GM12864 (cell line): ENCODE measurements at regions not wholly inside any gene's neighbourhood (a gene's known extent, or its start where the extent isn't known, plus 50 kb on each side); places are given as distances from the start of the nearest gene placed in this dataset.
"Not testable (repeated sequence)": the region's sequence is repeated elsewhere in the genome, so short reads cannot be mapped to it uniquely, and the experiment has no call there.

Experiments
- DNase-seq: peaks from one replicate; pipeline ENCODE4 v3.0.0-alpha.2; 2011; ENCODE audit warnings: low read depth
- H3K4me3 ChIP-seq: 2 replicates; pipeline ENCODE4 v1.5.1; 2011; ENCODE audit warnings: mild to moderate bottlenecking, low read depth, low read length, control low read depth
- CTCF ChIP-seq: IDR thresholded peaks from 2 replicates; pipeline ENCODE4 v1.5.1; 2011; ENCODE audit warnings: low read depth, mild to moderate bottlenecking, moderate library complexity, low read length, control low read depth, inconsistent platforms; ENCODE audit errors: missing control alignments

- TF ChIP-seq CTCF: no peak
- no peak overlapping the region for H3K4me3 ChIP-seq
- no peak for DNase-seq
These were observed 122.8 kb upstream of the RMDN2 start for GRCh38 chr2:37802211-37802752.

GRCh38 chr2:37802899-37803379, 122.1 kb upstream of the RMDN2 start:
- DNase-seq: no peak
- TF ChIP-seq CTCF: no peak
- no peak overlapping the region for H3K4me3 ChIP-seq

- DNase-seq, H3K4me3 ChIP-seq: not testable (repeated sequence)
These were observed 119.1 kb upstream of the RMDN2 start for GRCh38 chr2:37806004-37806403.

- DNase-seq: no peak
- peak; percentile 11 for TF ChIP-seq CTCF
- no peak overlapping the region for H3K4me3 ChIP-seq
These were observed 115.6 kb upstream of the RMDN2 start for GRCh38 chr2:37809525-37809924.

GRCh38 chr2:37809931-37810570, 115.0 kb upstream of the RMDN2 start:
- no peak for DNase-seq
- no peak overlapping the region for H3K4me3 ChIP-seq
- no peak for TF ChIP-seq CTCF

GRCh38 chr2:37812414-37812813, 112.7 kb upstream of the RMDN2 start:
- H3K4me3 ChIP-seq: no peak overlapping the region
- no peak for DNase-seq
- peak; percentile 38 for TF ChIP-seq CTCF

GRCh38 chr2:37812941-37813730, 112.0 kb upstream of the RMDN2 start:
- no peak for DNase-seq
- H3K4me3 ChIP-seq: no peak overlapping the region
- no peak for TF ChIP-seq CTCF
